ENCODE measurements at regions not wholly inside any gene's neighbourhood (a gene's known extent, or its start where the extent isn't known, plus 50 kb on each side); places are given as distances from the start of the nearest gene placed in this dataset.
"Not testable (repeated sequence)": the region's sequence is repeated elsewhere in the genome, so short reads cannot be mapped to it uniquely, and the experiment has no call there.

- in situ Hi-C loops (cut with MboI; ENCODE audit: low sequenced_read_pairs): not testable (repeated sequence)
Measured at GRCh38 chr14:30409508-30410015, 149.4 kb upstream of the G2E3 start.

DNA sequence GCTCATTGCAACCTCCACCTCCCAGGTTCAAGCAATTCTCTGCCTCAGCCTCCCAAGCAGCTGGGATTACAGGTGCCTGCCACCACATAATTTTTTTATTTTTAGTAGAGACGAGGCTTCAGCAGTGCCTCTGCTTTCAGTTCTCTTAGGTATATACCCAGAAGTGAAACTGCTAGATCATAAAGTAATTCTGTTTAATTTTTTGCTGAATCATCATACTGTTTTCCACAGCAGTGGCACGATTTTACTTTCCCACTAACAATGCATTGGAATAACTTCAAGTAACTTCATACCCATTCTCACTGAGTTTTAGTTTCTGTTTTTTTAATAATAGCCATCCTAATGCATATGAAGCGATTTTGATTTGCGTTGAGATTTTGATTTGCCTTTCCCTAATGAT, 148.0 kb upstream of the G2E3 start:
- in situ Hi-C loops (cut with MboI; ENCODE audit: low sequenced_read_pairs): no loop called here

- in situ Hi-C loops (cut with MboI; ENCODE audit: low sequenced_read_pairs): not testable (repeated sequence)
Measured at GRCh38 chr14:30413184-30413583, 145.8 kb upstream of the G2E3 start.

DNA sequence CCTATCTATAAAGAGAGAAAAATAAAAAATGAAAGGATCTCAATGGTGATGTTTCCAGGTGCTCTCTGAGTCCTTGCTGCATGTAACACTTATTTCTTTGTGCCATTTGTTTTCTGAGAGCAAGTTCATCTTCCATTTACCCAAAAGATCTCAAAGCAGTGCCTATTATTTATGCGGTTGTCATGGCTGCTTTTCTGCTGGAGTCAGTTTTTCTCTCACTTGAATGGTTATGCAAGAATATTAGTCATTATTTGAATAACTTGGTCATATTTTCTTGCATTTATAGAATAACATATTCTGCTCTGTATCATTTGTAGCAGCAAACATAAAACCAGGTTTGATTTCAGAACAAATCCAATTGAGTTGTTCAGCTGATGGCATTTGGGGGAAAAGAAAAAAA, 141.8 kb upstream of the G2E3 start:
- in situ Hi-C loops (cut with MboI; ENCODE audit: low sequenced_read_pairs): no loop called here

DNA sequence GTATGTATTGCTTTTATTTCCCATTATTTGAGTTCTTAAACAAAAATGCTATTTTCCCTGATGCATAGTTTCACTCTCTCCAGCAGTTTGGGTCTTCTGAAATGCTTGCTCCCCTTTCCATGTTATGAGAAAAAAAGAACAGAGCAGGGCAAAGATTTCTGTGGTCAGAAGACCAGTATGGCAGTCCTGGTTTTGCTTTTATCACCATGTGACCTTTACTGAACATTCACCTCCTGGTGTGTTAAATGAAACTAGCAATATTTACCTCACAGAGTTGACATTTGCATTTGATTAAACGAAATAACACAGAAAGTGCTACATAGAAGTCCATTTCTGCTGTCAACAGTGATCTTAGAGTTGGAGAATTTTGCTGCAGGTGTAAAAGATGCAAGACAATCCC, 141.0 kb upstream of the G2E3 start:
- in situ Hi-C loops (cut with MboI; ENCODE audit: low sequenced_read_pairs): no loop called here

DNA sequence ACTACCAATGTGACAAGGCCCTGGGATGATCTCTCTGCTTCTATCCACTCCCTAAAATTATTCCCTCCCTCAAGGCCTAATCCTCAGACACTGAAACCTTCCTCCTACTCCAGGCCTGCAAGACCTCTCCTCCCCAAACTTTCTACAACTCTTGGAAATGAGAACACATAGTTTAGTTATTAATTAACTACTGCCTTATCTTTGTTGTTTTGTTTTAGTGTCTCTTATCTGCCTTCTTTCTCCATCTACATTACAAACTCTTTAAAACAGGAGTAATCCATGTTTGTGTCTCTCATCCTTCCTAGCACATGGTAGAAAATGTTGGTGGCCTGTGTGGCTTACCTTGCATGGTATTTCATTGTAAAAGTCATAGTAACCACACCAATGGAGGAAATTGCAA, 139.9 kb upstream of the G2E3 start:
- in situ Hi-C loops (cut with MboI; ENCODE audit: low sequenced_read_pairs): no loop called here

DNA sequence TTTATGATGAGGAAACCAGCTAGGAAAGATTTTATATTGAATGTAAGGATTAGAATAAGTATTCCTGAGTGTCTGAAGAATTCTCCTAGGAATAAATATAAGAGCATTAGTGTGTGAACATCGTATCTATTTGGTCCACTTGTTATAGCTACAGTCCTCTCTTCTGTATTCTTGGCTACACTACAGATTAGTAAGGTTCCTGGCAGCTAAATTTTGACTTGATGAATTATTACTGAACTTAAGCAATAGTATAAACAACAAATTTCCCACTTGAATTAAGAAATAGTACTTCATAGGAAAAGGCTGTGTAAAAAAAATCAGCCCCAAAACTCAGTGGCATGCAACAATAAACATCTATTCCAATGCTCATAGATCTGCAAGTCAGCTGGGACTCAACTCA, 138.4 kb upstream of the G2E3 start:
- in situ Hi-C loops (cut with MboI; ENCODE audit: low sequenced_read_pairs): no loop called here

GRCh38 chr14:30426463-30426862, 132.5 kb upstream of the G2E3 start:
- in situ Hi-C loops (cut with MboI; ENCODE audit: low sequenced_read_pairs): no loop called here

DNA sequence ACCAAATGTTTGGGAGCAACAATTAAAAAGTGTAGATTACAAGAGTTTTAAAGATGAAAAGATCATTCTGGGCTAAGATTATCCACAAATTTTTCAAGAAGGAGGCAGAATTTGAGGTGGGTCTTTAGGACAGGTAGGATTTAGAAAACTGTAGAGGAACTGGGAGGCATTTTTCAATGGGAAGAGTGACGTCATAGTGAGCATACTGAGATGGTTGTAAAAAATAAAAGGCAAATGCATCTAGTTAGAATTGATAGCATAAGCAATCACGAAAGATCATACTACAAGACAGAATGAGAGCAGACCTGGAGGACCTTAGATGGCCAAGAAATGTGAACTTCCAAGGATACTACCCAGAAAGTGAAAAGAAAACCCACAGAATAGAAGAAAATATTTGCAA, 131.6 kb upstream of the G2E3 start:
- in situ Hi-C loops (cut with MboI; ENCODE audit: low sequenced_read_pairs): no loop called here

GRCh38 chr14:30427846-30428245, 131.1 kb upstream of the G2E3 start:
- in situ Hi-C loops (cut with MboI; ENCODE audit: low sequenced_read_pairs): no loop called here

DNA sequence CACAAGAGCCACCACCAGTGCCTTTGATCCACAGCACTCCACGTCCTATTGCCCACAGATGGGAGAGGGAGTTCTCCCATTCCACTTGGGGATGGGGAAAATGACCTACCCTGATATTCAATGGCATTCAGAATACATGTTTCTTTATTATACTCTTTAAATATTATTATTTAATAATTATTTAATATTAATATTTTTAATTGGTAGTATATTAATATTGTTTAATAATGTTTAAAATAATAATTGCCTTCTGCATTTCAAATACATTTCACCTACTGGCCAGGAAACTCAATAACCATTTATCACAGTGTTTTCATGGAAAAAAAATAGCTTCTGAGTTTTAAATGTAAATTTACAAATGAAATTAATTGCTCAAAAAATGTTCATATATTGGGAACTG, 127.4 kb upstream of the G2E3 start:
- in situ Hi-C loops (cut with MboI; ENCODE audit: low sequenced_read_pairs): no loop called here

GRCh38 chr14:30440961-30441360, 118.0 kb upstream of the G2E3 start:
- in situ Hi-C loops (cut with MboI; ENCODE audit: low sequenced_read_pairs): no loop called here

DNA sequence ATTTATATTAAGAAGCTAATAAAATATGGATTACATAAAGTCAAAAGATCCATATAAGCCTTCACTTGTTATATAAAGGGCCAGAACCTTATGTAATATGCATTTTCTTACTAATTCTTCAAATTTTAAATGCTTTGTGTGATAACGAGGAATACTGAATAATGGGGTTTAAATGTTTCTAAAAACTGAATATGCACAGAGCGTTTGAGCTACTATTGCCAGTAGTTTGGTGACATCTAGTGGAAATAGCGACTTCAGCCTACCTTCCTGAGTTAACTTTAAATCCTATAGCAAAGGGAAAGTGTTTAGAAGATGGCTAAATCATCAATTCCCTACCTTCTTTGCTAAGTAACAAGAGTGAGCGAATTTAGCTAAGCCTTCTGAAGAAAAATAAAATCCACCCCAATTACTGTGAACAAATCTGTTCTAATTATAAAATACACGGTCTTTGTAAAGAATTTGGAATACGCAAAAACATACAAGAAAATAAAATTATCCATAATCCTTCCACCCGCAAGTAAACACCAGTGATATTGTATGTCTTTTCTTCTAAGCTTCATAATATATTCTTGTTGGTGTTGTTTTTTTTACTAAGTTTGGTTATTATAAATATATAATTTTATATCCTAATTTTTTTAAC, 115.5 kb upstream of the G2E3 start:
- in situ Hi-C loops (cut with MboI; ENCODE audit: low sequenced_read_pairs): no loop called here

- in situ Hi-C loops (cut with MboI; ENCODE audit: low sequenced_read_pairs): no loop called here
Measured at GRCh38 chr14:30444451-30444850, 114.5 kb upstream of the G2E3 start.

DNA sequence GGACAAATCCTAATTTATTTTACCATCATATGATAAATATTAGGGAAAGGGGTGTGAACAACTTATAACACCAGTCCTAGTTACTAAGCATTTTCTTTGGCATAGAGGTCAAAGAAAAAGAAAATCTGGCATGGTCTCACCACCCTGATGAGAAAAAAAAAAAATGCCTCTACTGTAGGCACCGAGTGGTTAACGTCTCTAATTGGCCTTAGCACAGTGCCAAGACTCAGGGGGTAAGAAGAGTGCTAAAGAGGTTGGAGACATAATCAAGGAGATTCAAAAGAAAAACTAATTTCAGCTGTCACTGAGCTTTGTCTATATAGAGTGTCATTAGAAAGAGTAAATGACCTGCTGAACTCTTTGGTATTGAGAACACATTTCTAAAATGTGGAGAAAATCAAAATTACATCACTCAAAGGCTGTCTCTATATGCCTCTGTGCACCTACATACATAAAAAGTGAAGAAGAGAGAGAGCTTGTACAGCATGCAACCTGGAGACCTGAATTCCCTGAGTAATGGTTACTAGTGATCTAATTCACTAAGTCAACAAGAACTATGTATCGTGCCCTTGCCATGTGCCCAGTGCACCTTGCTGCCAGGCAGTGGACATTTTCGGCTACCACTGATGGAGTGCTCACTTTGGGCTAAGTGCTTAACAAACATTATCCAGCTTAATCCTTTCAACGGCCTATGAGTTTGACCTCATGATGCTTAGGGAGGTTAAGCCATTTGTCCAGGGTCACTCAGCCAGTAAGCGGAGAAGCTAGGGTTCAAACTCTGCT, 113.8 kb upstream of the G2E3 start:
- in situ Hi-C loops (cut with MboI; ENCODE audit: low sequenced_read_pairs): no loop called here

GRCh38 chr14:30445852-30446251, 113.1 kb upstream of the G2E3 start:
- in situ Hi-C loops (cut with MboI; ENCODE audit: low sequenced_read_pairs): no loop called here

- in situ Hi-C loops (cut with MboI; ENCODE audit: low sequenced_read_pairs): no loop called here
Measured at GRCh38 chr14:30450631-30451545, 108.1 kb upstream of the G2E3 start.

GRCh38 chr14:30456296-30456695, 102.7 kb upstream of the G2E3 start:
- in situ Hi-C loops (cut with MboI; ENCODE audit: low sequenced_read_pairs): no loop called here

DNA sequence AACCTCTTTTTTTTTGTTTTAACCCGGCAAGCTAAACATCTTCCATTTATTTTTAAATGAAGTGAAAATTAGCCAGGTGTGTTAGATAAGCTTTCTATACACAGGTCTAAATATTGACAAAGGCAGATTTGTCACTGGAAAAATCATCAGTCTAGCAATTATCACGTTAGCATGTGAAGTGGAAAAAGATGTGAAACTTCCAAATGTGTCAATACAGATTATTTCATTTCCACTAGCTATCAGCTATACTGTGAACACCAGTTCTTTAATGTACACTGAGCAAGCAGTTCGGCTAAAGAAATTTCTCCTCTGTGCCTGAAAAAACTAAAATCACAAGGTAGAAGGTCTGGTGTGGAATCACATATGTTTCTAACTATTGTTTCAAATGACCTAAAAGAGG, 96.6 kb upstream of the G2E3 start:
- in situ Hi-C loops (cut with MboI; ENCODE audit: low sequenced_read_pairs): no loop called here

DNA sequence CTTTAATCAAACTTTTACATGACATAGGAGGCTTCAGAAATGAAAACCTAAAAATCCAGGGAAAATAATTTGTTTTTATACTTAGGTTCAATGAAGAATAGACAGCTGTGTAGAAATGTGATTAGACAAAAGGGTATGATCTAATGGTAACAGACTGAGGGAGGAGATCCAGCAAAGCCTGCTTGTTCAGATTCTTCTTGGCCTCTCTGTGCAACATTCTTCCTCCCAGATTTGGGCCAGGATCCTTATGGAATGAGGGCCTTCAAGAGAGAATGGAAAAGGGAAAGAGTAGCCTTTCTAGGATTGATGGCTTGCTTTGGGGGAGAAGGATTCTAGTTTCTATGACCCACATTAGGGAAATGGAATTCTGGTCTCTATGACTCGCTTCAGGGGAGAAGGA, 94.5 kb upstream of the G2E3 start:
- in situ Hi-C loops (cut with MboI; ENCODE audit: low sequenced_read_pairs): no loop called here

DNA sequence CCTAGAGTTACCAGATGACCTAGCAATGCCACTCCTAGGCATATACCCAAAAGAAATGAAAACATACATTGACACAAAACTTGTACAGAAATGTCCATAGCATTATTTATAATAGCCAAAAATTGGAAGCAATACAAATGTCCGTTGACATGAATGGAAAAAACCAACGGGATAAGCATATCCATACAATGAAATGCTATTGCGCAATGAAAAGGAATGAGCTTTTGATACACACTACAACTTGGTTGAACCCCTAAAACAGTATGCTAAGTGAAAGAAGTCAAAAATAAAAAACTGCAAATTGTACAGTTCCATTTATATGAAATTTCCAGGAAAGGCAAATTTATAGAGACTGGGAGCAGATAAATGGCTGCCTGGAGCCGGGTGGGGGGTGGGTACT, 90.6 kb upstream of the G2E3 start:
- in situ Hi-C loops (cut with MboI; ENCODE audit: low sequenced_read_pairs): no loop called here

Data from HL-60/S4 (cell line).